Body of pancreas (tissue), 4 donors: ENCODE measurements at regions not wholly inside any gene's neighbourhood (a gene's known extent, or its start where the extent isn't known, plus 50 kb on each side); places are given as distances from the start of the nearest gene placed in this dataset.

Experiments used
- POLR2A ChIP-seq, 3 donors: fragments of 450-650 bp; IDR thresholded peaks; one replicate each; pipeline ENCODE4 v1.6.1; 2016; ENCODE audit warnings: antibody characterized with exemption in 3 of 3, mild to moderate bottlenecking in 2 of 3
- TF ChIP-seq, protein P1 (sequence below), 7 experiments: fragments of 450-650 bp in 4 of 7; fragments of 200-600 bp in 3 of 7; sonication (generic) in 3 of 7; IDR thresholded peaks; one replicate each; pipeline ENCODE4 v1.5.1; 2016 to 2019; ENCODE audit warnings: antibody characterized with exemption in 7 of 7

DNA sequence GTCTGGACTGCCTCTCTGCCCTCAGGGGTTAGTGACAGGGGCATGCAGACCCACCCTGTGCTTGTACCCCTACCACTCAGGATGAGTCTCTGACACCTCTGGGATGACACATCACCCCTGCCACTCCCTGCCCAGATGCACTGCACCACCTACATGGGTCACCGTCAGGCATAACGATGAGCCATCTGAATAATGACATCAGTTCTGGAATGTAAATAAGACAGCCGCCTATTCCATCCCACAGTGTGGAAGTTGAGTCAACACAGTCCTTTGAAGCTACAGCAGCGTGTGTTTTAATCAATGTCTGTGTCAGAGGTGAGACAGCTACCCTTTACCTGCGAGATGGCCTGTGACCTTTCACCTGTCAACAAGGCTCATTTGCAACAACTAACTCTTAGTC is 268.7 kb upstream of the ARRDC4 start:
- TF ChIP-seq POLR2A (IDR thresholded peaks at IDR 0.05) = no peak
- TF ChIP-seq, protein P1, sequence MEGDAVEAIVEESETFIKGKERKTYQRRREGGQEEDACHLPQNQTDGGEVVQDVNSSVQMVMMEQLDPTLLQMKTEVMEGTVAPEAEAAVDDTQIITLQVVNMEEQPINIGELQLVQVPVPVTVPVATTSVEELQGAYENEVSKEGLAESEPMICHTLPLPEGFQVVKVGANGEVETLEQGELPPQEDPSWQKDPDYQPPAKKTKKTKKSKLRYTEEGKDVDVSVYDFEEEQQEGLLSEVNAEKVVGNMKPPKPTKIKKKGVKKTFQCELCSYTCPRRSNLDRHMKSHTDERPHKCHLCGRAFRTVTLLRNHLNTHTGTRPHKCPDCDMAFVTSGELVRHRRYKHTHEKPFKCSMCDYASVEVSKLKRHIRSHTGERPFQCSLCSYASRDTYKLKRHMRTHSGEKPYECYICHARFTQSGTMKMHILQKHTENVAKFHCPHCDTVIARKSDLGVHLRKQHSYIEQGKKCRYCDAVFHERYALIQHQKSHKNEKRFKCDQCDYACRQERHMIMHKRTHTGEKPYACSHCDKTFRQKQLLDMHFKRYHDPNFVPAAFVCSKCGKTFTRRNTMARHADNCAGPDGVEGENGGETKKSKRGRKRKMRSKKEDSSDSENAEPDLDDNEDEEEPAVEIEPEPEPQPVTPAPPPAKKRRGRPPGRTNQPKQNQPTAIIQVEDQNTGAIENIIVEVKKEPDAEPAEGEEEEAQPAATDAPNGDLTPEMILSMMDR (IDR thresholded peaks at IDR 0.05) = no peak
